ENCODE measurements at regions not wholly inside any gene's neighbourhood (a gene's known extent, or its start where the extent isn't known, plus 50 kb on each side); places are given as distances from the start of the nearest gene placed in this dataset.

GRCh38 chr13:40498461-40498860 lies 168.0 kb downstream of the FOXO1 start:
- intact Hi-C loops (cut with DNase I; ENCODE audit: low total_unique reads): no loop called here
- TF ChIP-seq POLR2AphosphoS5 (IDR thresholded peaks at IDR 0.05) (no peak), CTCF (IDR thresholded peaks at IDR 0.05 in 8 of 11, conservative IDR thresholded peaks at IDR 0.05 in 3 of 11) (no peak), POLR2A (IDR thresholded peaks at IDR 0.05) (no peak)
- H3K9me3 ChIP-seq: no peaks in the 10 kb centered on the region
- no peak for DNase-seq
- H3K36me3 ChIP-seq: no peaks in the 10 kb centered on the region
- H3K27me3 ChIP-seq (replicated peaks in 1 of 7): no peaks in the 10 kb centered on the region
- peaks cover 4 to 28% (median 20%) of the 10 kb centered on the region in 6 donors for H3K4me1 ChIP-seq
- no peak overlapping the region for H3K27ac ChIP-seq
- WGBS, 5 donors: 81 to 90% (median 85%) methylated on average over 4 of the region's 4 CpGs
- no peak overlapping the region for H3K4me3 ChIP-seq

GRCh38 chr13:40502236-40502635 lies 164.2 kb downstream of the FOXO1 start:
- Histone ChIP-seq H3K36me3 (no peaks in the 10 kb centered on the region), H3K9me3 (no peaks in the 10 kb centered on the region), H3K27me3 (replicated peaks in 1 of 7) (no peaks in the 10 kb centered on the region), H3K4me1 (peaks cover 0 to 13% (median 6%) of the 10 kb centered on the region in 6 donors), H3K27ac (no peak overlapping the region), H3K4me3 (no peak overlapping the region)
- TF ChIP-seq CTCF (IDR thresholded peaks at IDR 0.05 in 8 of 11, conservative IDR thresholded peaks at IDR 0.05 in 3 of 11) (no peak), POLR2A (IDR thresholded peaks at IDR 0.05) (no peak), POLR2AphosphoS5 (IDR thresholded peaks at IDR 0.05) (no peak)
- intact Hi-C loops (cut with DNase I; ENCODE audit: low total_unique reads): no loop called here
- no peak for DNase-seq
- WGBS, 5 donors: 82 to 98% (median 93%) methylated on average over 3 of the region's 3 CpGs

- WGBS, 5 donors: 87 to 97% (median 95%) methylated on average over 2 of the region's 2 CpGs
- Histone ChIP-seq H3K4me3 (no peak overlapping the region), H3K27ac (no peak overlapping the region), H3K4me1 (peaks cover 0 to 19% (median 8%) of the 10 kb centered on the region in 6 donors), H3K27me3 (replicated peaks in 1 of 7) (no peaks in the 10 kb centered on the region), H3K9me3 (no peaks in the 10 kb centered on the region), H3K36me3 (no peaks in the 10 kb centered on the region)
- intact Hi-C loops (cut with DNase I; ENCODE audit: low total_unique reads): no loop called here
- no peak for DNase-seq
- no peak for TF ChIP-seq CTCF (IDR thresholded peaks at IDR 0.05 in 8 of 11, conservative IDR thresholded peaks at IDR 0.05 in 3 of 11)
- TF ChIP-seq POLR2A (IDR thresholded peaks at IDR 0.05): no peak
- no peak for TF ChIP-seq POLR2AphosphoS5 (IDR thresholded peaks at IDR 0.05)
Observed at GRCh38 chr13:40503011-40503410, 163.4 kb downstream of the FOXO1 start.

- intact Hi-C loops (cut with DNase I; ENCODE audit: low total_unique reads): no loop called here
- no peaks in the 10 kb centered on the region for H3K36me3 ChIP-seq
- H3K27ac ChIP-seq: peak overlapping the region in 6 of 8 donors; percentile 11 to 55 (median 32)
- H3K9me3 ChIP-seq: no peaks in the 10 kb centered on the region
- WGBS, 5 donors: 63 to 88% (median 68%) methylated on average over 2 of the region's 2 CpGs
- peaks cover 0 to 30% (median 9%) of the 10 kb centered on the region in 6 donors for H3K4me1 ChIP-seq
- TF ChIP-seq CTCF (IDR thresholded peaks at IDR 0.05 in 8 of 11, conservative IDR thresholded peaks at IDR 0.05 in 3 of 11): no peak
- peak; percentile 43 to 79 (median 69) for TF ChIP-seq POLR2AphosphoS5 (IDR thresholded peaks at IDR 0.05)
- no peak overlapping the region for H3K4me3 ChIP-seq
- DNase-seq: no peak
- no peaks in the 10 kb centered on the region for H3K27me3 ChIP-seq (replicated peaks in 1 of 7)
Observed at GRCh38 chr13:40503966-40504591, 162.4 kb downstream of the FOXO1 start.
